KMS-11 (cell line): ENCODE measurements at regions not wholly inside any gene's neighbourhood (a gene's known extent, or its start where the extent isn't known, plus 50 kb on each side); places are given as distances from the start of the nearest gene placed in this dataset.

ENCODE experiments used
- H2AFZ ChIP-seq: fragments of 200-600 bp; sonication (generic); 2 replicates; pipeline ENCODE4 v1.6.1; 2016; ENCODE audit warnings: antibody characterized with exemption, mixed run types, low read depth
- H3K27ac ChIP-seq: fragments of 200-600 bp; sonication (generic); 2 replicates; pipeline ENCODE4 v1.6.1; 2016; ENCODE audit warnings: mild to moderate bottlenecking, mixed run types
- H3K27me3 ChIP-seq: fragments of 200-600 bp; sonication (generic); 2 replicates; pipeline ENCODE4 v1.6.1; 2017; ENCODE audit warnings: mild to moderate bottlenecking, low read depth, mixed run types, moderate library complexity; ENCODE audit not compliant: insufficient read depth
- H3K36me3 ChIP-seq: fragments of 200-600 bp; sonication (generic); 2 replicates; pipeline ENCODE4 v1.6.1; 2017; ENCODE audit warnings: mild to moderate bottlenecking, mixed run types; ENCODE audit not compliant: insufficient read depth
- H3K4me1 ChIP-seq: fragments of 200-600 bp; sonication (generic); 2 replicates; pipeline ENCODE4 v1.6.1; 2016; ENCODE audit warnings: mild to moderate bottlenecking, low read depth, mixed run types; ENCODE audit not compliant: poor library complexity, severe bottlenecking
- H3K4me2 ChIP-seq: fragments of 200-600 bp; sonication (generic); 2 replicates; pipeline ENCODE4 v1.7.0; 2016; ENCODE audit warnings: mild to moderate bottlenecking, mixed run types
- H3K4me3 ChIP-seq: fragments of 200-600 bp; sonication (generic); IDR thresholded peaks from 2 replicates; pipeline ENCODE4 v1.6.1; 2017; ENCODE audit warnings: low read depth, low read length, mixed read lengths; ENCODE audit not compliant: insufficient read depth
- H3K79me2 ChIP-seq: fragments of 200-600 bp; sonication (generic); 2 replicates; pipeline ENCODE4 v1.6.1; 2016; ENCODE audit warnings: low read depth, mixed run types; ENCODE audit not compliant: insufficient read depth
- H3K9ac ChIP-seq: fragments of 200-600 bp; sonication (generic); 2 replicates; pipeline ENCODE4 v1.6.1; 2016; ENCODE audit warnings: mild to moderate bottlenecking, mixed run types
- H4K20me1 ChIP-seq: fragments of 200-600 bp; sonication (generic); 2 replicates; pipeline ENCODE4 v1.6.1; 2016; ENCODE audit warnings: mild to moderate bottlenecking, mixed run types; ENCODE audit not compliant: insufficient read depth
- CTCF ChIP-seq: fragments of 200-600 bp; sonication (generic); conservative IDR thresholded peaks from 2 replicates; pipeline ENCODE4 v1.6.1; 2017; ENCODE audit warnings: low read depth, mild to moderate bottlenecking, antibody characterized with exemption, low read length, moderate library complexity, mixed read lengths

GRCh38 chr3:55170444-55170843 lies 242.6 kb upstream of the LRTM1 start:
- no peaks in the 10 kb centered on the region for H3K79me2 ChIP-seq
- no peaks in the 10 kb centered on the region for H4K20me1 ChIP-seq
- H3K4me1 ChIP-seq: no peaks in the 10 kb centered on the region
- no peak overlapping the region for H3K9ac ChIP-seq
- H3K4me2 ChIP-seq: no peak overlapping the region
- no peak overlapping the region for H2AFZ ChIP-seq
- no peak overlapping the region for H3K27ac ChIP-seq
- no peak for TF ChIP-seq CTCF
- H3K27me3 ChIP-seq: no peaks in the 10 kb centered on the region
- H3K36me3 ChIP-seq: no peaks in the 10 kb centered on the region
- no peak overlapping the region for H3K4me3 ChIP-seq

- H3K4me2 ChIP-seq: no peak overlapping the region
- no peak overlapping the region for H3K27ac ChIP-seq
- no peaks in the 10 kb centered on the region for H3K27me3 ChIP-seq
- TF ChIP-seq CTCF: no peak
- no peak overlapping the region for H2AFZ ChIP-seq
- no peak overlapping the region for H3K9ac ChIP-seq
- no peaks in the 10 kb centered on the region for H3K4me1 ChIP-seq
- no peak overlapping the region for H3K4me3 ChIP-seq
- no peaks in the 10 kb centered on the region for H3K79me2 ChIP-seq
- no peaks in the 10 kb centered on the region for H3K36me3 ChIP-seq
- no peaks in the 10 kb centered on the region for H4K20me1 ChIP-seq
Observed at GRCh38 chr3:55169608-55170072, 241.8 kb upstream of the LRTM1 start.

GRCh38 chr3:55169161-55169560 lies 241.3 kb upstream of the LRTM1 start:
- no peaks in the 10 kb centered on the region for H3K79me2 ChIP-seq
- H3K27ac ChIP-seq: no peak overlapping the region
- H3K4me2 ChIP-seq: no peak overlapping the region
- H3K27me3 ChIP-seq: no peaks in the 10 kb centered on the region
- no peak overlapping the region for H2AFZ ChIP-seq
- H3K4me3 ChIP-seq: no peak overlapping the region
- no peak for TF ChIP-seq CTCF
- no peaks in the 10 kb centered on the region for H4K20me1 ChIP-seq
- H3K9ac ChIP-seq: no peak overlapping the region
- H3K36me3 ChIP-seq: no peaks in the 10 kb centered on the region
- no peaks in the 10 kb centered on the region for H3K4me1 ChIP-seq

GRCh38 chr3:55167586-55168317 lies 239.9 kb upstream of the LRTM1 start:
- Histone ChIP-seq H2AFZ (no peak overlapping the region), H3K36me3 (no peaks in the 10 kb centered on the region), H3K79me2 (no peaks in the 10 kb centered on the region), H3K4me2 (no peak overlapping the region), H3K27me3 (no peaks in the 10 kb centered on the region), H3K4me1 (no peaks in the 10 kb centered on the region), H3K4me3 (no peak overlapping the region), H4K20me1 (no peaks in the 10 kb centered on the region), H3K27ac (no peak overlapping the region), H3K9ac (no peak overlapping the region)
- TF ChIP-seq CTCF: no peak
